HCT116 (cell line): ENCODE measurements at regions not wholly inside any gene's neighbourhood (a gene's known extent, or its start where the extent isn't known, plus 50 kb on each side); places are given as distances from the start of the nearest gene placed in this dataset.

Source experiments
- ATAC-seq: fragments of 200-7000 bp; cut with Tn5 transposase; 2 replicates; pipeline ENCODE4 v1.9.1; 2020; ENCODE audit warnings: mild to moderate bottlenecking, moderate library complexity
- BruUV-seq: library from RNA; stranded (reverse); fragments of 400-500 nt; replicated peaks from 2 replicates; lab custom pipeline; 2021; lab: Mats Ljungman, UMichigan
- CTCF ChIA-PET: fragments of 300-600 bp; sonication (Branson Sonifier 250); formaldehyde crosslinking; loops from one replicate; lab custom pipeline; 2021; ENCODE audit warnings: antibody characterized with exemption; lab: Charles Lee
- POLR2A ChIA-PET: fragments of 300-600, 350-600 bp; sonication (Branson Sonifier 250); formaldehyde crosslinking; loops from one replicate; lab custom pipeline; 2021; ENCODE audit warnings: antibody characterized with exemption; lab: Charles Lee
- RAD21 ChIA-PET, 2 experiments: fragments of 300-600 bp; sonication (Branson Sonifier 250); formaldehyde crosslinking; loops; one replicate each; lab custom pipeline; 2023; ENCODE audit warnings: low total read pairs in 2 of 2; ENCODE audit not compliant: uncharacterized antibody in 2 of 2, unreplicated experiment in 2 of 2, low non-redundant PET in 1 of 2; lab: Charles Lee
- DNase-seq: peaks from one replicate; pipeline ENCODE4 v3.0.0-alpha.2; 2010; ENCODE audit warnings: low read depth, low spot score
- H2AFZ ChIP-seq: fragments of 200-600 bp; shearing (Covaris generic), sonication (generic); 2 replicates; pipeline ENCODE4 v1.6.1; 2017; ENCODE audit warnings: low read depth, mixed run types, mixed read lengths, antibody characterized with exemption, low read length; ENCODE audit not compliant: poor library complexity, severe bottlenecking
- H3K27ac ChIP-seq: 2 replicates; pipeline ENCODE4 v1.5.1; 2012; ENCODE audit warnings: low read depth, low read length
- H3K27me3 ChIP-seq: fragments of 200-600 bp; sonication (generic); 2 replicates; pipeline ENCODE4 v1.6.1; 2016; ENCODE audit warnings: mixed run types, low read length, mixed read lengths; ENCODE audit not compliant: insufficient read depth
- H3K36me3 ChIP-seq, 2 experiments: fragments of 200-500 bp in 1 of 2; fragments of 200-600 bp in 1 of 2; sonication (Bioruptor generic) in 1 of 2; sonication (generic) in 1 of 2; 2 replicates each; pipeline versions ENCODE4 v1.5.1 to v1.6.1; 2014 to 2016; ENCODE audit warnings: low read length in 2 of 2, inconsistent platforms in 1 of 2, mixed read lengths in 1 of 2, mixed run types in 1 of 2; ENCODE audit not compliant: insufficient read depth in 2 of 2, control insufficient read depth in 1 of 2
- H3K4me1 ChIP-seq, 2 experiments: fragments of 200-600 bp in 1 of 2; sonication (generic) in 1 of 2; 2 replicates each; pipeline versions ENCODE4 v1.5.1 to v1.6.1; 2012 to 2017; ENCODE audit warnings: low read length in 2 of 2, inconsistent platforms in 1 of 2, mild to moderate bottlenecking in 1 of 2, mixed read lengths in 1 of 2, mixed run types in 1 of 2, moderate library complexity in 1 of 2; ENCODE audit not compliant: insufficient read depth in 2 of 2, control insufficient read depth in 1 of 2
- H3K4me2 ChIP-seq: fragments of 200-600 bp; sonication (generic); 2 replicates; pipeline ENCODE4 v1.6.1; 2017; ENCODE audit warnings: mixed run types, low read length, mixed read lengths
- H3K4me3 ChIP-seq, 2 experiments: fragments of 200-600 bp in 1 of 2; sonication (generic) in 1 of 2; replicated peaks in 1 of 2; 2 replicates each; pipeline ENCODE4 v1.5.1; 2011 to 2016; ENCODE audit warnings: low read length in 2 of 2, control low read depth in 1 of 2, low read depth in 1 of 2, mild to moderate bottlenecking in 1 of 2, mixed read lengths in 1 of 2, mixed run types in 1 of 2
- H3K79me2 ChIP-seq: fragments of 200-600 bp; sonication (generic); 2 replicates; pipeline ENCODE4 v1.6.1; 2017; ENCODE audit warnings: mild to moderate bottlenecking, mixed run types, low read length, moderate library complexity, mixed read lengths; ENCODE audit not compliant: insufficient read depth
- H3K9ac ChIP-seq: fragments of 200-600 bp; sonication (generic); 2 replicates; pipeline ENCODE4 v1.6.1; 2016; ENCODE audit warnings: low read length, mixed read lengths
- H3K9me2 ChIP-seq: fragments of 200-600 bp; sonication (generic), shearing (Covaris generic); 2 replicates; pipeline ENCODE4 v1.6.1; 2017; ENCODE audit warnings: mixed run types, mild to moderate bottlenecking, moderate library complexity; ENCODE audit not compliant: insufficient read depth
- H3K9me3 ChIP-seq, 2 experiments: fragments of 200-500 bp in 1 of 2; fragments of 200-600 bp in 1 of 2; sonication (Bioruptor generic) in 1 of 2; sonication (generic) in 1 of 2; 2 replicates each; pipeline ENCODE4 v1.6.1; 2014 to 2017; ENCODE audit warnings: low read length in 2 of 2, mixed read lengths in 2 of 2, inconsistent platforms in 1 of 2, low read depth in 1 of 2, mild to moderate bottlenecking in 1 of 2, mixed run types in 1 of 2, moderate library complexity in 1 of 2; ENCODE audit not compliant: control insufficient read depth in 1 of 2, insufficient read depth in 1 of 2
- H4K20me1 ChIP-seq: fragments of 200-600 bp; sonication (generic), shearing (Covaris generic); 2 replicates; pipeline ENCODE4 v1.6.1; 2017; ENCODE audit warnings: mixed run types, mild to moderate bottlenecking, moderate library complexity; ENCODE audit not compliant: insufficient read depth
- CEBPB ChIP-seq: IDR thresholded peaks from 2 replicates; pipeline ENCODE4 v1.6.1; 2012; ENCODE audit warnings: low read depth
- EZH2 ChIP-seq: fragments of 200-600 bp; sonication (generic); IDR thresholded peaks from 2 replicates; pipeline ENCODE4 v1.6.1; 2017; ENCODE audit warnings: antibody characterized with exemption, mixed run types
- FOSL1 ChIP-seq: IDR thresholded peaks from 2 replicates; pipeline ENCODE4 v1.6.1; 2012; ENCODE audit warnings: low read depth
- POLR2AphosphoS5 ChIP-seq: IDR thresholded peaks from 2 replicates; pipeline ENCODE4 v1.6.1; 2011; ENCODE audit warnings: mild to moderate bottlenecking, low read depth, low read length, moderate library complexity
- RAD21 ChIP-seq: IDR thresholded peaks from 2 replicates; pipeline ENCODE4 v1.6.1; 2012; ENCODE audit warnings: low read depth, mild to moderate bottlenecking
- TCF7L2 ChIP-seq: IDR thresholded peaks from 2 replicates; pipeline ENCODE4 v1.7.0; 2011; ENCODE audit warnings: borderline replicate concordance, inconsistent platforms; ENCODE audit not compliant: insufficient read depth, insufficient read length; ENCODE audit errors: extremely low read depth
- YY1 ChIP-seq: IDR thresholded peaks from 2 replicates; pipeline ENCODE4 v1.6.1; 2011; ENCODE audit warnings: low read length, low read depth, moderate library complexity, mild to moderate bottlenecking; ENCODE audit not compliant: insufficient replicate concordance; ENCODE audit errors: extremely low read depth
- ZFX ChIP-seq: fragments of 450-650 bp; IDR thresholded peaks from 2 replicates; pipeline ENCODE4 v1.6.1; 2017
- intact Hi-C: fragments of 100-400 bp; cut with micrococcal nuclease; formaldehyde crosslinking; loops from 2 replicates; pipeline ENCODE4 v1.10.0; 2022

- Histone ChIP-seq H3K36me3 (no peaks in the 10 kb centered on the region), H3K9ac (no peak overlapping the region), H3K9me3 (no peaks in the 10 kb centered on the region), H4K20me1 (no peaks in the 10 kb centered on the region), H3K9me2 (no peaks in the 10 kb centered on the region), H3K4me1 (no peaks in the 10 kb centered on the region), H3K27ac (no peak overlapping the region), H3K27me3 (no peaks in the 10 kb centered on the region), H3K4me3 (no peak overlapping the region), H3K4me2 (no peak overlapping the region), H2AFZ (no peak overlapping the region), H3K79me2 (no peaks in the 10 kb centered on the region)
- no peak for TF ChIP-seq RAD21
- DNase-seq (no peak), ATAC-seq (no peak)
- RAD21 ChIA-PET = no interaction called here
- BruUV-seq = no TSS peak
- intact Hi-C loops = no loop called here
- CTCF ChIA-PET = no interaction called here
- POLR2A ChIA-PET = no interaction called here
These were observed 357.7 kb downstream of the USP25 start for GRCh38 chr21:16087523-16087922.

GRCh38 chr21:16088056-16088455 lies 358.3 kb downstream of the USP25 start:
- Histone ChIP-seq H3K4me3 (no peak overlapping the region), H3K79me2 (no peaks in the 10 kb centered on the region), H3K4me2 (no peak overlapping the region), H3K9me3 (peaks cover 0 to under 1% of the 10 kb centered on the region in 2 experiments; a peak in 1 of 4 replicates), H3K36me3 (no peaks in the 10 kb centered on the region), H3K27ac (no peak overlapping the region), H3K4me1 (no peaks in the 10 kb centered on the region), H2AFZ (no peak overlapping the region), H3K9ac (no peak overlapping the region), H3K9me2 (no peaks in the 10 kb centered on the region), H4K20me1 (no peaks in the 10 kb centered on the region), H3K27me3 (no peaks in the 10 kb centered on the region)
- RAD21 ChIA-PET = no interaction called here
- CTCF ChIA-PET = no interaction called here
- BruUV-seq = no TSS peak
- intact Hi-C loops = no loop called here
- DNase-seq (no peak), ATAC-seq (no peak)
- TF ChIP-seq YY1 = no peak
- TF ChIP-seq ZFX = no peak
- TF ChIP-seq POLR2AphosphoS5 = no peak
- TF ChIP-seq FOSL1 = no peak
- no peak for TF ChIP-seq TCF7L2
- TF ChIP-seq CEBPB = no peak
- TF ChIP-seq EZH2 = no peak
- POLR2A ChIA-PET = no interaction called here
